ENCODE measurements at regions not wholly inside any gene's neighbourhood (a gene's known extent, or its start where the extent isn't known, plus 50 kb on each side); places are given as distances from the start of the nearest gene placed in this dataset.

DNA sequence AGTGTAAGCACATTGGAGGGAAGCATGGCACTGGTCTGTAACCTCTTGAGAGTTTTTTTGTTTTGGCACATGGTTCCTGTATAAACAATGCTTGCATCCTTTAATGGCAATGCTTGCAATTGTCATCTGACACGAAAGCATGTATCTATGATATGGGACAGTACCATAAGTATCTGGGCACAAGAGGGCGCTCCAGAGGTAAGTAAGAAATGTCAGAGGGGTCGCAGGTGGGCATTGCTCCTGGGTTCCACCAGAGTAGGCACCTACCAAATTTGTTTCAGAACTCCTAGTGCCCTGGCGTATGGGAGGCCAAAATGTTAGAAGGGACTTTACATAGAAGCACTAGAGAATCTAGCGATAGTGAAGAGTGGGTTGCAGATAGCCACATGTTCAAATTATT is 58.7 kb upstream of the BCHE start:
- TF ChIP-seq, protein P1, sequence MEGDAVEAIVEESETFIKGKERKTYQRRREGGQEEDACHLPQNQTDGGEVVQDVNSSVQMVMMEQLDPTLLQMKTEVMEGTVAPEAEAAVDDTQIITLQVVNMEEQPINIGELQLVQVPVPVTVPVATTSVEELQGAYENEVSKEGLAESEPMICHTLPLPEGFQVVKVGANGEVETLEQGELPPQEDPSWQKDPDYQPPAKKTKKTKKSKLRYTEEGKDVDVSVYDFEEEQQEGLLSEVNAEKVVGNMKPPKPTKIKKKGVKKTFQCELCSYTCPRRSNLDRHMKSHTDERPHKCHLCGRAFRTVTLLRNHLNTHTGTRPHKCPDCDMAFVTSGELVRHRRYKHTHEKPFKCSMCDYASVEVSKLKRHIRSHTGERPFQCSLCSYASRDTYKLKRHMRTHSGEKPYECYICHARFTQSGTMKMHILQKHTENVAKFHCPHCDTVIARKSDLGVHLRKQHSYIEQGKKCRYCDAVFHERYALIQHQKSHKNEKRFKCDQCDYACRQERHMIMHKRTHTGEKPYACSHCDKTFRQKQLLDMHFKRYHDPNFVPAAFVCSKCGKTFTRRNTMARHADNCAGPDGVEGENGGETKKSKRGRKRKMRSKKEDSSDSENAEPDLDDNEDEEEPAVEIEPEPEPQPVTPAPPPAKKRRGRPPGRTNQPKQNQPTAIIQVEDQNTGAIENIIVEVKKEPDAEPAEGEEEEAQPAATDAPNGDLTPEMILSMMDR (IDR thresholded peaks at IDR 0.05): no peak
- TF ChIP-seq POLR2A (IDR thresholded peaks at IDR 0.05): no peak
- TF ChIP-seq POLR2AphosphoS5 (IDR thresholded peaks at IDR 0.05): no peak

Measured in breast epithelium (tissue), 3 donors.